HG03520 (cell line): ENCODE measurements at regions not wholly inside any gene's neighbourhood (a gene's known extent, or its start where the extent isn't known, plus 50 kb on each side); places are given as distances from the start of the nearest gene placed in this dataset.
"Not testable (repeated sequence)": the region's sequence is repeated elsewhere in the genome, so short reads cannot be mapped to it uniquely, and the experiment has no call there.

Experiments
- ATAC-seq: cut with Tn5 transposase; IDR thresholded peaks from one replicate; pipeline ENCODE4 v1.9.1; 2021; ENCODE audit warnings: mild to moderate bottlenecking, moderate library complexity; ENCODE audit not compliant: unreplicated experiment

- ATAC-seq = no peak
These were observed 613.2 kb upstream of the KLF12 start for GRCh38 chr13:74747186-74747955.

- no peak for ATAC-seq
These were observed 609.8 kb upstream of the KLF12 start for GRCh38 chr13:74743992-74744391.

GRCh38 chr13:74741732-74742131 is 607.5 kb upstream of the KLF12 start:
- no peak for ATAC-seq

GRCh38 chr13:74732736-74733385 is 598.7 kb upstream of the KLF12 start:
- ATAC-seq = no peak

- no peak for ATAC-seq
These were observed 597.5 kb upstream of the KLF12 start for GRCh38 chr13:74731731-74732130.

- no peak for ATAC-seq
These were observed 596.5 kb upstream of the KLF12 start for GRCh38 chr13:74730556-74731331.

GRCh38 chr13:74726206-74726605 is 592.0 kb upstream of the KLF12 start:
- ATAC-seq = no peak

- not testable (repeated sequence) for ATAC-seq
These were observed 584.1 kb upstream of the KLF12 start for GRCh38 chr13:74718232-74718842.

- no peak for ATAC-seq
These were observed 581.5 kb upstream of the KLF12 start for GRCh38 chr13:74715718-74716117.

GRCh38 chr13:74710006-74710405 is 575.8 kb upstream of the KLF12 start:
- ATAC-seq = no peak

GRCh38 chr13:74709226-74709625 is 575.0 kb upstream of the KLF12 start:
- no peak for ATAC-seq

- no peak for ATAC-seq
These were observed 574.4 kb upstream of the KLF12 start for GRCh38 chr13:74708629-74709028.

GRCh38 chr13:74707291-74707690 is 573.1 kb upstream of the KLF12 start:
- ATAC-seq = no peak

GRCh38 chr13:74706801-74707200 is 572.6 kb upstream of the KLF12 start:
- no peak for ATAC-seq

- ATAC-seq = no peak
These were observed 571.2 kb upstream of the KLF12 start for GRCh38 chr13:74705438-74705837.

- ATAC-seq = no peak
These were observed 569.7 kb upstream of the KLF12 start for GRCh38 chr13:74703855-74704387.

- ATAC-seq = no peak
These were observed 562.1 kb upstream of the KLF12 start for GRCh38 chr13:74696148-74696922.

- ATAC-seq = no peak
These were observed 561.0 kb upstream of the KLF12 start for GRCh38 chr13:74695021-74695800.

GRCh38 chr13:74687442-74688182 is 553.4 kb upstream of the KLF12 start:
- no peak for ATAC-seq
